ENCODE measurements at regions not wholly inside any gene's neighbourhood (a gene's known extent, or its start where the extent isn't known, plus 50 kb on each side); places are given as distances from the start of the nearest gene placed in this dataset.

DNA sequence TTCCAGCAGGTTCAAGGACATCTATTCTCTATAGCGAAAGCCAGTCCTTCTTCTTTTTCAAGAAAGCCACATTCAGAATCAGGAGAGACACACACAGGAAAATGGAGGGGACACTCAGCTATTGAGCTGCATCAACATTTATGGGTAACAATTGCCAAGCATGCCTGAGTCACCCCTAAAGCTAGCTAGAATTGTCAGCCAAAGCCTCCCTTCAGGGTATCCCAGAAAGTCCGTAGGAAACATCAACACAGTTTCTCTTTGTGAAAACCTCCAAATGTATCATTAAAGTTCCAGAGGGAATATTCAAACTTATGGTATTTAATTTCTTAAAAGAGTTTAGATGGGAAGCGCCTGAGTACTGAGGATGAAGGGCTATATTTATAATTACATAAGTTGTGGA lies 331.1 kb upstream of the SLC7A11 start:
- no peak overlapping the region for H3K4me3 ChIP-seq
- 56% methylated on average over 3 of the region's 3 CpGs for WGBS
- no peaks in the 10 kb centered on the region for H3K27me3 ChIP-seq
- no peak overlapping the region for H3K27ac ChIP-seq
- H3K36me3 ChIP-seq: no peaks in the 10 kb centered on the region
- DNase-seq (ENCODE audit: low spot score in 2 of 2): no peak
- H3K4me1 ChIP-seq: no peaks in the 10 kb centered on the region
- no peak for TF ChIP-seq POLR2A (IDR thresholded peaks at IDR 0.05)
- no peak for TF ChIP-seq POLR2AphosphoS5 (IDR thresholded peaks at IDR 0.05)
- TF ChIP-seq, protein P1, sequence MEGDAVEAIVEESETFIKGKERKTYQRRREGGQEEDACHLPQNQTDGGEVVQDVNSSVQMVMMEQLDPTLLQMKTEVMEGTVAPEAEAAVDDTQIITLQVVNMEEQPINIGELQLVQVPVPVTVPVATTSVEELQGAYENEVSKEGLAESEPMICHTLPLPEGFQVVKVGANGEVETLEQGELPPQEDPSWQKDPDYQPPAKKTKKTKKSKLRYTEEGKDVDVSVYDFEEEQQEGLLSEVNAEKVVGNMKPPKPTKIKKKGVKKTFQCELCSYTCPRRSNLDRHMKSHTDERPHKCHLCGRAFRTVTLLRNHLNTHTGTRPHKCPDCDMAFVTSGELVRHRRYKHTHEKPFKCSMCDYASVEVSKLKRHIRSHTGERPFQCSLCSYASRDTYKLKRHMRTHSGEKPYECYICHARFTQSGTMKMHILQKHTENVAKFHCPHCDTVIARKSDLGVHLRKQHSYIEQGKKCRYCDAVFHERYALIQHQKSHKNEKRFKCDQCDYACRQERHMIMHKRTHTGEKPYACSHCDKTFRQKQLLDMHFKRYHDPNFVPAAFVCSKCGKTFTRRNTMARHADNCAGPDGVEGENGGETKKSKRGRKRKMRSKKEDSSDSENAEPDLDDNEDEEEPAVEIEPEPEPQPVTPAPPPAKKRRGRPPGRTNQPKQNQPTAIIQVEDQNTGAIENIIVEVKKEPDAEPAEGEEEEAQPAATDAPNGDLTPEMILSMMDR (IDR thresholded peaks at IDR 0.05): no peak
- TF ChIP-seq EP300 (IDR thresholded peaks at IDR 0.05): no peak
- peaks cover 7% of the 10 kb centered on the region for H3K9me3 ChIP-seq

DNA sequence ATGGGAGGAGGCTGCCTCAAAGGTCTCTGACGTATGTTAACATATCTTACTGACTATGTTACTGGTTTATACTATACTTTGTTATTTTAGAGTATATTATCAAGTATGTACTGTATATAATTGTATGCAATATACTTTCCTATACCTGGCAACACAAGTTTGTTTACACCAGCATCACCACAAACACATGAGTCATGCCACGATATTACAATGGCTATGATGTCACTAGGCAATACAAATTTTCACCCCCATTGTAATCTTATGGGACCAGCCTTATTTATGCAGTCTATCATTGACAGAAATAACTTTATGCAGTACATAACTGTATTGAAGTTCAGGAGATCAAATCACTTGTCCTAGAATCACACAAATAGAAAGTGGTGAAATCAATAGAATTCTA lies 329.9 kb upstream of the SLC7A11 start:
- Histone ChIP-seq H3K9me3 (no peaks in the 10 kb centered on the region), H3K27ac (no peak overlapping the region), H3K4me3 (no peak overlapping the region), H3K4me1 (no peaks in the 10 kb centered on the region), H3K36me3 (no peaks in the 10 kb centered on the region), H3K27me3 (no peaks in the 10 kb centered on the region)
- no peak for TF ChIP-seq POLR2A (IDR thresholded peaks at IDR 0.05)
- TF ChIP-seq EP300 (IDR thresholded peaks at IDR 0.05): no peak
- no peak for TF ChIP-seq POLR2AphosphoS5 (IDR thresholded peaks at IDR 0.05)
- TF ChIP-seq, protein P1 (IDR thresholded peaks at IDR 0.05): no peak
- WGBS: 81% methylated on average over 2 of the region's 2 CpGs
- DNase-seq (ENCODE audit: low spot score in 2 of 2): no peak

GRCh38 chr4:138567696-138568095 lies 325.5 kb upstream of the SLC7A11 start:
- WGBS: 74% methylated on average over 3 of the region's 3 CpGs
- H3K4me3 ChIP-seq: no peak overlapping the region
- no peak overlapping the region for H3K27ac ChIP-seq
- H3K36me3 ChIP-seq: no peaks in the 10 kb centered on the region
- no peak for TF ChIP-seq EP300 (IDR thresholded peaks at IDR 0.05)
- no peak for TF ChIP-seq POLR2AphosphoS5 (IDR thresholded peaks at IDR 0.05)
- TF ChIP-seq, protein P1 (IDR thresholded peaks at IDR 0.05): no peak
- no peak for TF ChIP-seq POLR2A (IDR thresholded peaks at IDR 0.05)
- no peaks in the 10 kb centered on the region for H3K27me3 ChIP-seq
- H3K9me3 ChIP-seq: no peaks in the 10 kb centered on the region
- no peaks in the 10 kb centered on the region for H3K4me1 ChIP-seq
- DNase-seq (ENCODE audit: low spot score in 2 of 2): no peak

GRCh38 chr4:138565576-138565975 lies 323.4 kb upstream of the SLC7A11 start:
- WGBS: 93% methylated on average over 4 of the region's 4 CpGs
- H3K27ac ChIP-seq: no peak overlapping the region
- no peak for TF ChIP-seq POLR2A (IDR thresholded peaks at IDR 0.05)
- no peak for TF ChIP-seq POLR2AphosphoS5 (IDR thresholded peaks at IDR 0.05)
- TF ChIP-seq EP300 (IDR thresholded peaks at IDR 0.05): no peak
- TF ChIP-seq, protein P1 (IDR thresholded peaks at IDR 0.05): no peak
- no peaks in the 10 kb centered on the region for H3K4me1 ChIP-seq
- no peaks in the 10 kb centered on the region for H3K9me3 ChIP-seq
- H3K4me3 ChIP-seq: no peak overlapping the region
- no peaks in the 10 kb centered on the region for H3K36me3 ChIP-seq
- DNase-seq (ENCODE audit: low spot score in 2 of 2): no peak
- H3K27me3 ChIP-seq: no peaks in the 10 kb centered on the region

DNA sequence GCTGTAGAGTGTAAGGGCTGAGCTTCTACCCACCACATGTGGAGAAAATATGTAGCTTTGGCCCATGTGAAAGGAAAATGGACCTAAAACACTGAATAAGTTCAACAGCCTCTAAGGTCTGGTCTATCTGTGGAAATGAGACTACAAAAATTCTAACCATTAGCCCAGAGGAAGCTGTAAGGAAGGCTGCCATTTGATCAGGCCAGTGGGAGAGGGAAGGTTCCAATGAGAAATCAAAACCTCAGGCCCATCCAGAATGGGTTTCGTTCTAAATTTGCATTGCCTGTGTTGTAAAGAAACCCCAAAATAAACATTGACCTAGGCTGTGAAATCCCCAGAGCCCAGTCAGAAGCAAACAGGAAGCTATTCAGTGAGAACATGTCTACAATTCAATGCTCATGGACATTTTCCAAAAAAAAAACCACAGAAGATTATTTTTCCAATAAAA lies 320.4 kb upstream of the SLC7A11 start:
- Histone ChIP-seq H3K27ac (no peak overlapping the region), H3K36me3 (no peaks in the 10 kb centered on the region), H3K4me1 (no peaks in the 10 kb centered on the region), H3K9me3 (no peaks in the 10 kb centered on the region), H3K27me3 (no peaks in the 10 kb centered on the region), H3K4me3 (no peak overlapping the region)
- TF ChIP-seq POLR2AphosphoS5 (IDR thresholded peaks at IDR 0.05) (no peak), POLR2A (IDR thresholded peaks at IDR 0.05) (no peak), EP300 (IDR thresholded peaks at IDR 0.05) (no peak)
- TF ChIP-seq, protein P1 (IDR thresholded peaks at IDR 0.05): no peak
- WGBS: 43% methylated on average over 1 of the region's 1 CpG
- DNase-seq (ENCODE audit: low spot score in 2 of 2): no peak
